Stimulated activated CD4-positive, alpha-beta T cell treated with anti-CD3 and anti-CD28 coated beads, TNF-alpha, amount 100 ng/mL, for 48 hours (primary cell): ENCODE measurements at regions not wholly inside any gene's neighbourhood (a gene's known extent, or its start where the extent isn't known, plus 50 kb on each side); places are given as distances from the start of the nearest gene placed in this dataset.
"Not testable (repeated sequence)": the region's sequence is repeated elsewhere in the genome, so short reads cannot be mapped to it uniquely, and the experiment has no call there.

Experiments
- DNase-seq, 3 donors: peaks; one replicate each; pipeline ENCODE4 v3.0.0-alpha.2; 2020; ENCODE audit warnings: low read depth in 3 of 3

GRCh38 chr12:34405286-34406227, 383.3 kb downstream of the ALG10 start:
- DNase-seq = no peak

- DNase-seq = no peak
Observed at GRCh38 chr12:34406228-34406995, 384.1 kb downstream of the ALG10 start.

- DNase-seq = no peak
Observed at GRCh38 chr12:34406996-34407300, 384.7 kb downstream of the ALG10 start.

DNA sequence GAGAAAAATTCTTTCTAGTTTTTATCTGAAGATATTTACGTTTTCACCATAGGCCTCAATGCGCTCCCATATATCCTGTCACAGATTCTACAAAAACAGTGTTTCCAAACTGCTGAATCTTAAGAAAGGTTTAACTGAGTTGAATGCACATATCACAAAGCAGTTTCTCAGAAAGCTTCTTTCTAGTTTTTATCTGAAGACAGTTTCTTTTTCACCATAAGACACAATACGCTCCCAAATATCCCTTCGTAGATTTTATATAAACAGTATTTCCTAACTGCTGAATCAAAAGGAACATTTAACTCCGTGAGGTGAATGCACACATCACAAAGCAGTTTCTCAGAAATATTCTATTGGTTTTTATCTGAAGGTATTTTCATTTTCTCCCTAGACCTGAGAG, 385.5 kb downstream of the ALG10 start:
- no peak for DNase-seq

GRCh38 chr12:34431509-34431908, 409.2 kb downstream of the ALG10 start:
- DNase-seq = not testable (repeated sequence)
